HepG2 (cell line): ENCODE measurements at regions not wholly inside any gene's neighbourhood (a gene's known extent, or its start where the extent isn't known, plus 50 kb on each side); places are given as distances from the start of the nearest gene placed in this dataset.

ENCODE experiments used
- ATAC-seq: fragments of 200-7000 bp; cut with Tn5 transposase; 3 replicates; pipeline ENCODE4 v1.9.1; 2020; ENCODE audit warnings: mild to moderate bottlenecking, moderate library complexity
- BruUV-seq: library from RNA; stranded (reverse); fragments of 400-500 nt; replicated peaks from 2 replicates; lab custom pipeline; 2021; lab: Mats Ljungman, UMichigan
- CTCF ChIA-PET: fragments of 300-600 bp; formaldehyde crosslinking; extraction: SDS; loops from one replicate; lab custom pipeline; 2021; ENCODE audit warnings: low total read pairs, inconsistent platforms, low intra/inter-chr PET ratio; lab: Yijun Ruan, JAX
- POLR2A ChIA-PET: fragments of 350-600 bp; sonication (Branson Sonifier 250); formaldehyde crosslinking; loops from one replicate; lab custom pipeline; 2020; ENCODE audit warnings: antibody characterized with exemption, inconsistent platforms; lab: Yijun Ruan, JAX
- DNase-seq: peaks from one replicate; pipeline ENCODE4 v3.0.0-alpha.2; 2015; ENCODE audit warnings: low spot score
- FAIRE-seq: peaks from 3 replicates; lab custom pipeline; 2011; peaks lifted over from hg19 to GRCh38; lab: Jason Lieb, UNC
- H2AFZ ChIP-seq: one replicate; pipeline ENCODE4 v1.6.1; 2011; ENCODE audit warnings: low read length, inconsistent platforms
- H3K27ac ChIP-seq: fragments of 300-600 bp; 3 replicates; pipeline ENCODE4 v1.8.0; 2011; ENCODE audit warnings: mixed run types, mild to moderate bottlenecking, mixed read lengths, low read length, inconsistent platforms; ENCODE audit not compliant: insufficient read depth; ENCODE audit errors: extremely low read length
- H3K27me3 ChIP-seq, 2 experiments: fragments of 200-600 bp in 1 of 2; 2 replicates in 1 of 2; 3 replicates in 1 of 2; pipeline versions ENCODE4 v1.6.0 to v1.8.0; 2011; ENCODE audit warnings: low read length in 2 of 2, mild to moderate bottlenecking in 2 of 2, moderate library complexity in 2 of 2, inconsistent platforms in 1 of 2; ENCODE audit not compliant: insufficient read depth in 2 of 2, control insufficient read depth in 1 of 2
- H3K36me3 ChIP-seq, 2 experiments: fragments of 200-600 bp in 1 of 2; replicated peaks in 1 of 2; 2 replicates in 1 of 2; 3 replicates in 1 of 2; pipeline versions ENCODE4 v1.5.1 to v1.8.0; 2011; ENCODE audit warnings: low read length in 2 of 2, inconsistent platforms in 1 of 2; ENCODE audit not compliant: insufficient read depth in 2 of 2, control insufficient read depth in 1 of 2
- H3K4me1 ChIP-seq: 2 replicates; pipeline ENCODE4 v1.5.1; 2012; ENCODE audit warnings: low read length, inconsistent platforms; ENCODE audit not compliant: insufficient read depth
- H3K4me2 ChIP-seq: 2 replicates; pipeline ENCODE4 v1.6.0; 2011; ENCODE audit warnings: low read depth, low read length, inconsistent platforms
- H3K4me3 ChIP-seq, 3 experiments: fragments of 200-600 bp in 1 of 3; sonication (generic), shearing (Covaris generic) in 1 of 3; replicated peaks in 1 of 3; 2 replicates each; pipeline ENCODE4 v1.5.1; 2011 to 2016; ENCODE audit warnings: low read length in 3 of 3, inconsistent platforms in 2 of 3, low read depth in 2 of 3, mild to moderate bottlenecking in 2 of 3, control low read depth in 1 of 3, mixed read lengths in 1 of 3; ENCODE audit not compliant: insufficient read depth in 1 of 3
- H3K79me2 ChIP-seq: one replicate; pipeline ENCODE4 v1.6.1; 2011; ENCODE audit warnings: low read length, inconsistent platforms; ENCODE audit not compliant: insufficient read depth
- H3K9ac ChIP-seq: 2 replicates; pipeline ENCODE4 v1.6.0; 2011; ENCODE audit warnings: mild to moderate bottlenecking, low read depth, low read length, inconsistent platforms; ENCODE audit not compliant: insufficient read depth
- H3K9me3 ChIP-seq: 2 replicates; pipeline ENCODE4 v1.5.1; 2012; ENCODE audit warnings: mild to moderate bottlenecking, low read length
- H4K20me1 ChIP-seq: 2 replicates; pipeline ENCODE4 v1.6.0; 2011; ENCODE audit warnings: inconsistent platforms, mild to moderate bottlenecking, low read length, moderate library complexity; ENCODE audit not compliant: insufficient read depth
- KDM5B ChIP-seq: sonication (generic); formaldehyde crosslinking; IDR thresholded peaks from 2 replicates; pipeline ENCODE4 v1.4.0; 2020; ENCODE audit warnings: missing genetic modification reagents, mild to moderate bottlenecking, borderline replicate concordance
- MAFF ChIP-seq: IDR thresholded peaks from 2 replicates; pipeline ENCODE4 v1.6.1; 2011; ENCODE audit warnings: low read depth, low read length, improper control_type of control experiment
- MAFK ChIP-seq, 2 experiments: IDR thresholded peaks in 1 of 2; conservative IDR thresholded peaks in 1 of 2; 2 replicates each; pipeline ENCODE4 v1.6.1; 2011; ENCODE audit warnings: improper control_type of control experiment in 2 of 2, low read length in 2 of 2
- SMARCC2 ChIP-seq: fragments of 450-650 bp; IDR thresholded peaks from 2 replicates; pipeline ENCODE4 v1.6.1; 2017; ENCODE audit warnings: antibody characterized with exemption, mild to moderate bottlenecking
- SPEN ChIP-seq: sonication (generic); formaldehyde crosslinking; IDR thresholded peaks from 2 replicates; pipeline ENCODE4 v1.5.1; 2020; ENCODE audit warnings: low read depth, mild to moderate bottlenecking, missing genetic modification reagents
- ZBTB46 ChIP-seq: sonication (generic); formaldehyde crosslinking; IDR thresholded peaks from 2 replicates; pipeline ENCODE4 v1.4.0; 2020; ENCODE audit warnings: mild to moderate bottlenecking, missing genetic modification reagents, borderline replicate concordance
- ZNF770 ChIP-seq: sonication (generic); formaldehyde crosslinking; IDR thresholded peaks from 2 replicates; pipeline ENCODE4 v1.5.0; 2020; ENCODE audit warnings: mild to moderate bottlenecking, missing genetic modification reagents
- ZNF777 ChIP-seq: sonication (generic); formaldehyde crosslinking; IDR thresholded peaks from 2 replicates; pipeline ENCODE4 v1.4.0; 2020; ENCODE audit warnings: missing genetic modification reagents
- WGBS: methylation state at CpG from one replicate; pipeline ENCODE4 v1.1.6; 2017; ENCODE audit warnings: low lambda C conversion rate; 5-methylcytosine and 5-hydroxymethylcytosine counted together
- in situ Hi-C: cut with HindIII; loops from 2 replicates; pipeline ENCODE4 v1.10.0; 2017; ENCODE audit warnings: low pct_unique_long_range_greater_than_20kb; ENCODE audit not compliant: extremely low pct_ligation_motif_present
- intact Hi-C: fragments of 100-400 bp; cut with micrococcal nuclease; formaldehyde crosslinking; loops from one replicate; pipeline ENCODE4 v1.10.0; 2022; ENCODE audit not compliant: unreplicated experiment

DNA sequence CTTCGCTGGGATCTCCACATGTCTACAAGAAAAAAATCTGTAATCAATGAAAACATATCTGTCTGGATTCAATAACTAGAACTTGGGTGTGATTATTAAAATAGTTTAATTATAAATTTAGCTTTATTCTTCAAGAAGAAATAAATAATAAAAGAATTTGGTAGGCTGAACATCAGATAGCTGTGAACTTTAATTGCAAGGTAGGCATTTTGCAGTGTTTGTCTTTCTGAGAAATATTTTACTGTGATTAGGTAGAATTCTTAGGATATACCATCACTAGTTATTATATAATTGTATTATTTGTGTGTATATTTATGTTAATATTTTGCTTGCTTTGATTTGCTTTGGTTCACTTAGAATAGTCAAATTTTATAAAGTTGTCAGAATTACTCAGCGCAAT is 409.4 kb downstream of the PCDH18 start:
- Histone ChIP-seq H3K9me3 (no peaks in the 10 kb centered on the region), H3K79me2 (no peaks in the 10 kb centered on the region), H3K9ac (no peak overlapping the region), H3K27ac (no peak overlapping the region), H3K27me3 (no peaks in the 10 kb centered on the region), H2AFZ (no peak overlapping the region), H3K36me3 (no peaks in the 10 kb centered on the region), H3K4me2 (no peak overlapping the region), H3K4me1 (no peaks in the 10 kb centered on the region), H3K4me3 (no peak overlapping the region), H4K20me1 (no peaks in the 10 kb centered on the region)
- DNase-seq, result no peak
- ChIA-PET CTCF (no interaction called here), POLR2A (no interaction called here)
- intact Hi-C loops (loop anchor here (5.0 kb wide), 1 partner anchor 489 kb away; no protein-coding TSS in a partner anchor), in situ Hi-C loops (no loop called here)
- FAIRE-seq, result no peak
- 53% methylated on average over 2 of the region's 2 CpGs for WGBS
- TF ChIP-seq KDM5B, result no peak
- TF ChIP-seq MAFK (conservative IDR thresholded peaks at IDR 0.05 in 1 of 2, IDR thresholded peaks at IDR 0.05 in 1 of 2; ENCODE audit: low read length in 2 of 2), result peak in 1 of 2 experiments; percentile 72; a peak in 2 of 4 replicates
- no peak for TF ChIP-seq ZNF770 (CRISPR knock-in tag)
- TF ChIP-seq ZBTB46 (CRISPR knock-in tag), result no peak
- TF ChIP-seq SMARCC2, result no peak
- TF ChIP-seq SPEN, result no peak
- TF ChIP-seq MAFF, result 0 out of 2 replicates have a peak, but pooled peaks have one; percentile 26
- no peak for TF ChIP-seq ZNF777
- BruUV-seq, result no TSS peak
- no peak for ATAC-seq
